ENCODE measurements at regions not wholly inside any gene's neighbourhood (a gene's known extent, or its start where the extent isn't known, plus 50 kb on each side); places are given as distances from the start of the nearest gene placed in this dataset.
A peak's percentile ranks its signal among the peaks of the same experiment; 100 is the strongest.
"Not testable (repeated sequence)": the region's sequence is repeated elsewhere in the genome, so short reads cannot be mapped to it uniquely, and the experiment has no call there.

- H3K4me3 ChIP-seq (replicated peaks in 1 of 3; ENCODE audit: low read depth in 2 of 3, low read length in 3 of 3); H3K36me3 ChIP-seq (replicated peaks in 1 of 2; ENCODE audit: control insufficient read depth in 1 of 2, insufficient read depth in 2 of 2, low read length in 2 of 2); H3K4me3 Mint-ChIP-seq; DNase-seq; H3K27ac Mint-ChIP-seq; H4K20me1 ChIP-seq (ENCODE audit: insufficient read depth, low read length); H3K4me1 Mint-ChIP-seq; H3K9ac ChIP-seq (ENCODE audit: insufficient read depth, low read length, poor library complexity, severe bottlenecking); H3K4me2 ChIP-seq (replicated peaks; ENCODE audit: extremely low read depth, low read length, poor library complexity, severe bottlenecking); H3K9me3 ChIP-seq (replicated peaks in 1 of 2; ENCODE audit: control insufficient read depth in 1 of 2, insufficient read depth in 1 of 2, low read length in 2 of 2); H3K4me1 ChIP-seq (ENCODE audit: control insufficient read depth in 1 of 2, insufficient read depth in 2 of 2, low read length in 2 of 2); H3K79me2 ChIP-seq (ENCODE audit: insufficient read depth, low read length); H3K9me3 Mint-ChIP-seq; H2AFZ ChIP-seq (ENCODE audit: insufficient read depth, low read depth, low read length, poor library complexity, severe bottlenecking); H3K36me3 Mint-ChIP-seq; intact Hi-C loops (cut with micrococcal nuclease); H3K27ac ChIP-seq (ENCODE audit: low read depth in 1 of 2, low read length in 2 of 2): not testable (repeated sequence)
- peaks cover 13 to 38% (median 17%) of the 10 kb centered on the region in 3 donors for H3K27me3 Mint-ChIP-seq (ENCODE audit: low read depth in 3 of 3)
- peaks cover 2 to 15% of the 10 kb centered on the region in 2 donors for H3K27me3 ChIP-seq (ENCODE audit: control insufficient read depth in 2 of 2, insufficient read depth in 2 of 2, low read length in 2 of 2)
- WGBS (ENCODE audit: insufficient coverage) = 3% methylated on average over 32 of the region's 74 CpGs
Observed at GRCh38 chr2:90325796-90326353, 1634.4 kb downstream of the RPIA start.

- H3K4me1 Mint-ChIP-seq; DNase-seq; H3K36me3 ChIP-seq (replicated peaks in 1 of 2; ENCODE audit: control insufficient read depth in 1 of 2, insufficient read depth in 2 of 2, low read length in 2 of 2); H3K79me2 ChIP-seq (ENCODE audit: insufficient read depth, low read length); H3K4me2 ChIP-seq (replicated peaks; ENCODE audit: extremely low read depth, low read length, poor library complexity, severe bottlenecking); H2AFZ ChIP-seq (ENCODE audit: insufficient read depth, low read depth, low read length, poor library complexity, severe bottlenecking); H3K27ac ChIP-seq (ENCODE audit: low read depth in 1 of 2, low read length in 2 of 2); H3K9ac ChIP-seq (ENCODE audit: insufficient read depth, low read length, poor library complexity, severe bottlenecking); H3K4me3 ChIP-seq (replicated peaks in 1 of 3; ENCODE audit: low read depth in 2 of 3, low read length in 3 of 3); H3K27me3 ChIP-seq (ENCODE audit: control insufficient read depth in 2 of 2, insufficient read depth in 2 of 2, low read length in 2 of 2); H4K20me1 ChIP-seq (ENCODE audit: insufficient read depth, low read length); H3K4me3 Mint-ChIP-seq; intact Hi-C loops (cut with micrococcal nuclease); H3K9me3 ChIP-seq (replicated peaks in 1 of 2; ENCODE audit: control insufficient read depth in 1 of 2, insufficient read depth in 1 of 2, low read length in 2 of 2); H3K4me1 ChIP-seq (ENCODE audit: control insufficient read depth in 1 of 2, insufficient read depth in 2 of 2, low read length in 2 of 2); H3K36me3 Mint-ChIP-seq; H3K27ac Mint-ChIP-seq: not testable (repeated sequence)
- no CpG with 5 or more reads among the region's 9 CpGs for WGBS (ENCODE audit: insufficient coverage)
- H3K27me3 Mint-ChIP-seq (ENCODE audit: low read depth in 3 of 3) = peaks cover 7 to 15% (median 9%) of the 10 kb centered on the region in 3 donors
- H3K9me3 Mint-ChIP-seq = peaks cover 6 to 20% (median 7%) of the 10 kb centered on the region in 7 donors
Observed at GRCh38 chr2:90355546-90355945, 1664.1 kb downstream of the RPIA start.

GRCh38 chr2:90359344-90359743 lies 1667.9 kb downstream of the RPIA start:
- WGBS (ENCODE audit: insufficient coverage) = no CpG with 5 or more reads among the region's 15 CpGs

GRCh38 chr2:90359887-90360730 lies 1668.6 kb downstream of the RPIA start:
- peaks cover 10 to 17% (median 13%) of the 10 kb centered on the region in 3 donors for H3K27me3 Mint-ChIP-seq (ENCODE audit: low read depth in 3 of 3)
- H3K4me3 ChIP-seq (replicated peaks in 1 of 3; ENCODE audit: low read depth in 2 of 3, low read length in 3 of 3); H3K4me2 ChIP-seq (replicated peaks; ENCODE audit: extremely low read depth, low read length, poor library complexity, severe bottlenecking); H4K20me1 ChIP-seq (ENCODE audit: insufficient read depth, low read length); H3K27ac ChIP-seq (ENCODE audit: low read depth in 1 of 2, low read length in 2 of 2); H3K36me3 Mint-ChIP-seq; H3K4me1 Mint-ChIP-seq; H3K27ac Mint-ChIP-seq; H3K9me3 ChIP-seq (replicated peaks in 1 of 2; ENCODE audit: control insufficient read depth in 1 of 2, insufficient read depth in 1 of 2, low read length in 2 of 2); H2AFZ ChIP-seq (ENCODE audit: insufficient read depth, low read depth, low read length, poor library complexity, severe bottlenecking); H3K4me1 ChIP-seq (ENCODE audit: control insufficient read depth in 1 of 2, insufficient read depth in 2 of 2, low read length in 2 of 2); H3K9ac ChIP-seq (ENCODE audit: insufficient read depth, low read length, poor library complexity, severe bottlenecking); H3K79me2 ChIP-seq (ENCODE audit: insufficient read depth, low read length); intact Hi-C loops (cut with micrococcal nuclease); H3K36me3 ChIP-seq (replicated peaks in 1 of 2; ENCODE audit: control insufficient read depth in 1 of 2, insufficient read depth in 2 of 2, low read length in 2 of 2); H3K4me3 Mint-ChIP-seq; H3K27me3 ChIP-seq (ENCODE audit: control insufficient read depth in 2 of 2, insufficient read depth in 2 of 2, low read length in 2 of 2); DNase-seq: not testable (repeated sequence)
- peaks cover 5 to 18% (median 6%) of the 10 kb centered on the region in 7 donors for H3K9me3 Mint-ChIP-seq
- 5% methylated on average over 61 of the region's 93 CpGs for WGBS (ENCODE audit: insufficient coverage)

More at GRCh38 chr2:90359344-90359743, 1667.9 kb downstream of the RPIA start:
- H3K36me3 ChIP-seq (replicated peaks in 1 of 2; ENCODE audit: control insufficient read depth in 1 of 2, insufficient read depth in 2 of 2, low read length in 2 of 2); H3K9me3 ChIP-seq (replicated peaks in 1 of 2; ENCODE audit: control insufficient read depth in 1 of 2, insufficient read depth in 1 of 2, low read length in 2 of 2); intact Hi-C loops (cut with micrococcal nuclease); H3K27me3 ChIP-seq (ENCODE audit: control insufficient read depth in 2 of 2, insufficient read depth in 2 of 2, low read length in 2 of 2); H3K4me3 ChIP-seq (replicated peaks in 1 of 3; ENCODE audit: low read depth in 2 of 3, low read length in 3 of 3); H3K4me1 ChIP-seq (ENCODE audit: control insufficient read depth in 1 of 2, insufficient read depth in 2 of 2, low read length in 2 of 2); H3K27ac ChIP-seq (ENCODE audit: low read depth in 1 of 2, low read length in 2 of 2); H3K9ac ChIP-seq (ENCODE audit: insufficient read depth, low read length, poor library complexity, severe bottlenecking); H3K4me2 ChIP-seq (replicated peaks; ENCODE audit: extremely low read depth, low read length, poor library complexity, severe bottlenecking); H3K4me1 Mint-ChIP-seq; H3K79me2 ChIP-seq (ENCODE audit: insufficient read depth, low read length); H2AFZ ChIP-seq (ENCODE audit: insufficient read depth, low read depth, low read length, poor library complexity, severe bottlenecking); H3K36me3 Mint-ChIP-seq; DNase-seq; H3K27ac Mint-ChIP-seq; H4K20me1 ChIP-seq (ENCODE audit: insufficient read depth, low read length): not testable (repeated sequence)
- peaks cover 10 to 17% (median 13%) of the 10 kb centered on the region in 3 donors for H3K27me3 Mint-ChIP-seq (ENCODE audit: low read depth in 3 of 3)
- H3K4me3 Mint-ChIP-seq = peak overlapping the region in 1 of 2 donors; percentile 39
- peaks cover 5 to 18% (median 6%) of the 10 kb centered on the region in 7 donors for H3K9me3 Mint-ChIP-seq

Measured in CD14-positive monocyte (primary cell).